ENCODE measurements at regions not wholly inside any gene's neighbourhood (a gene's known extent, or its start where the extent isn't known, plus 50 kb on each side); places are given as distances from the start of the nearest gene placed in this dataset.
A peak's percentile ranks its signal among the peaks of the same experiment; 100 is the strongest.

- no peak for DNase-seq
Observed at GRCh38 chr1:105641407-105641806, 1415.1 kb upstream of the PRMT6 start.

GRCh38 chr1:105652109-105652508, 1404.4 kb upstream of the PRMT6 start:
- no peak for DNase-seq

GRCh38 chr1:105655032-105655431, 1401.4 kb upstream of the PRMT6 start:
- DNase-seq: no peak

GRCh38 chr1:105664495-105664894, 1392.0 kb upstream of the PRMT6 start:
- DNase-seq: no peak

- DNase-seq: no peak
Observed at GRCh38 chr1:105678334-105678733, 1378.1 kb upstream of the PRMT6 start.

GRCh38 chr1:105684714-105685113, 1371.8 kb upstream of the PRMT6 start:
- no peak for DNase-seq

GRCh38 chr1:105686026-105686425, 1370.4 kb upstream of the PRMT6 start:
- DNase-seq: no peak

GRCh38 chr1:105686874-105687690, 1369.4 kb upstream of the PRMT6 start:
- no peak for DNase-seq

- DNase-seq: no peak
Observed at GRCh38 chr1:105700723-105701122, 1355.8 kb upstream of the PRMT6 start.

- no peak for DNase-seq
Observed at GRCh38 chr1:105724286-105724685, 1332.2 kb upstream of the PRMT6 start.

GRCh38 chr1:105730701-105731100, 1325.8 kb upstream of the PRMT6 start:
- no peak for DNase-seq

- DNase-seq: no peak
Observed at GRCh38 chr1:105736349-105736748, 1320.1 kb upstream of the PRMT6 start.

GRCh38 chr1:105779727-105780126, 1276.7 kb upstream of the PRMT6 start:
- no peak for DNase-seq

- no peak for DNase-seq
Observed at GRCh38 chr1:105785021-105785420, 1271.5 kb upstream of the PRMT6 start.

GRCh38 chr1:105793536-105794146, 1262.8 kb upstream of the PRMT6 start:
- peak; percentile 21 for DNase-seq

GRCh38 chr1:105795741-105796140, 1260.7 kb upstream of the PRMT6 start:
- no peak for DNase-seq

- DNase-seq: no peak
Observed at GRCh38 chr1:105830571-105831146, 1225.8 kb upstream of the PRMT6 start.

- DNase-seq: no peak
Observed at GRCh38 chr1:105838071-105838470, 1218.4 kb upstream of the PRMT6 start.

- DNase-seq: no peak
Observed at GRCh38 chr1:105865546-105865945, 1190.9 kb upstream of the PRMT6 start.

GRCh38 chr1:105872817-105873216, 1183.7 kb upstream of the PRMT6 start:
- no peak for DNase-seq

GRCh38 chr1:105874621-105875020, 1181.9 kb upstream of the PRMT6 start:
- DNase-seq: no peak

GRCh38 chr1:105886309-105886708, 1170.2 kb upstream of the PRMT6 start:
- DNase-seq: no peak

GRCh38 chr1:105891308-105891707, 1165.2 kb upstream of the PRMT6 start:
- no peak for DNase-seq

GRCh38 chr1:105894006-105894405, 1162.5 kb upstream of the PRMT6 start:
- DNase-seq: no peak
